ENCODE measurements at regions not wholly inside any gene's neighbourhood (a gene's known extent, or its start where the extent isn't known, plus 50 kb on each side); places are given as distances from the start of the nearest gene placed in this dataset.

DNA sequence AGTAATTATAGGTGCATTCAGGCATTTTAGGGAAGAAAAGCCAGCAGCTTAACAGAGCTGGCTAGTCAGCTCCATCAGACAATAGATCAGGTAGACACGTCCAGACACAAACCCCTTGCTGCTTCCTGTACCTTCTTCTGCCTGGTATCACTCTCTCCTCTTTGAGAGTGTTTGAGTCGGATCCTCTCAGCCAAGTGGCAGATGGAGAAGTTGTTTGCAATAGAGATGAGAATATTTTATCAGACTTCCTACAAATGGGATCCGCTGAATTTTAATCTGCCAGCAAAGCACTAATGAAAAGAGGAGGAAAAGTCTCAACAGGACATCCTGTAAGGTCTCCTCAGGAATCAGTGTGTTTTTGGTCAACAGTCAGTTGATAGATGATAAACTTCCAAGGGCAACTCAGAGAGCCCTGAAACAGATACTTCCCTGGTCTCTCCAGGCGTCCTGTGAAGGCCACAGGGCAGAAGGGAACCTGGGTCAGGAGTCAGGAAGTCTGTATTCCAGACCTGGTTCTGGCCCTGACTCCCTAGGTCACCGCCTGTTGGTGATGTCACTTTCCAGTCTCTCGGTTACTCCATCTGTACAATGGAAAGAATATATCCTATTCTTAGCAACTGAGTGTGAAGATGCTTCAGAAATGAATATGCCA, 62.1 kb upstream of the PROX1 start:
- Histone ChIP-seq H3K79me2 (ENCODE audit: low read length) (no peaks in the 10 kb centered on the region), H3F3A (ENCODE audit: insufficient read depth, low read length) (no peaks in the 10 kb centered on the region), H3K9ac (ENCODE audit: low read length) (no peak overlapping the region), H3K36me3 (replicated peaks; ENCODE audit: insufficient read depth, low read length) (no peaks in the 10 kb centered on the region), H3K27me3 (replicated peaks; ENCODE audit: insufficient read depth, low read length) (no peaks in the 10 kb centered on the region), H3K4me2 (ENCODE audit: low read depth, low read length) (no peak overlapping the region), H4K20me1 (ENCODE audit: insufficient read depth, low read length) (no peaks in the 10 kb centered on the region), H3K4me1 (ENCODE audit: low read length) (no peaks in the 10 kb centered on the region), H3K9me3 (replicated peaks; ENCODE audit: insufficient read depth, low read length) (no peaks in the 10 kb centered on the region), H3K4me3 (ENCODE audit: low read length) (no peak overlapping the region), H3K9me2 (replicated peaks; ENCODE audit: insufficient read depth, low read length) (no peaks in the 10 kb centered on the region), H2AFZ (ENCODE audit: low read length) (no peak overlapping the region), H3K27ac (ENCODE audit: low read length) (no peak overlapping the region)
- no peak for DNase-seq
- TF ChIP-seq, protein P1, sequence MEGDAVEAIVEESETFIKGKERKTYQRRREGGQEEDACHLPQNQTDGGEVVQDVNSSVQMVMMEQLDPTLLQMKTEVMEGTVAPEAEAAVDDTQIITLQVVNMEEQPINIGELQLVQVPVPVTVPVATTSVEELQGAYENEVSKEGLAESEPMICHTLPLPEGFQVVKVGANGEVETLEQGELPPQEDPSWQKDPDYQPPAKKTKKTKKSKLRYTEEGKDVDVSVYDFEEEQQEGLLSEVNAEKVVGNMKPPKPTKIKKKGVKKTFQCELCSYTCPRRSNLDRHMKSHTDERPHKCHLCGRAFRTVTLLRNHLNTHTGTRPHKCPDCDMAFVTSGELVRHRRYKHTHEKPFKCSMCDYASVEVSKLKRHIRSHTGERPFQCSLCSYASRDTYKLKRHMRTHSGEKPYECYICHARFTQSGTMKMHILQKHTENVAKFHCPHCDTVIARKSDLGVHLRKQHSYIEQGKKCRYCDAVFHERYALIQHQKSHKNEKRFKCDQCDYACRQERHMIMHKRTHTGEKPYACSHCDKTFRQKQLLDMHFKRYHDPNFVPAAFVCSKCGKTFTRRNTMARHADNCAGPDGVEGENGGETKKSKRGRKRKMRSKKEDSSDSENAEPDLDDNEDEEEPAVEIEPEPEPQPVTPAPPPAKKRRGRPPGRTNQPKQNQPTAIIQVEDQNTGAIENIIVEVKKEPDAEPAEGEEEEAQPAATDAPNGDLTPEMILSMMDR (IDR thresholded peaks at IDR 0.05; ENCODE audit: low read length): no peak
- TF ChIP-seq EZH2 (optimal IDR thresholded peaks at IDR 0.05; ENCODE audit: low read depth, low read length) (no peak), EZH2phosphoT487 (IDR thresholded peaks at IDR 0.05; ENCODE audit: low read length) (no peak)

DNA sequence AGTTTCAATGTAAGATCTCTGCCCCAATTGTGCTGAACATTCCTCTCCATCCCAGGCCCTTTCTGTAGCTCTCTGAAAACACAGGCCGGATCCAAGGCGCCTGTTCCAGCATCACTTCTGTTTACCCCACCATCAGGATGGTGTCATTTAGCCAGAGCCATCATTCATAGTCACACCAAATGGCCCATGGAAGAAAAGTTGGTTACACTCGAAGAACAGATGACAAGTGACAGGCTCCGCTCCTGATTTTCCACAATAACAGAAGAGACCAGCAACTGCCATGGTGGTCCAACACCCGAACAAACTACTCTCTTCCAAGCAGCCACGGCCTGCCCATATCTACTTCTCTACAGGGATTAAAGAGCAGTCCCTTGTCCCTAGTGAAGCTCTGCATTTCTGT, 59.9 kb upstream of the PROX1 start:
- Histone ChIP-seq H3K27me3 (replicated peaks; ENCODE audit: insufficient read depth, low read length) (no peaks in the 10 kb centered on the region), H4K20me1 (ENCODE audit: insufficient read depth, low read length) (no peaks in the 10 kb centered on the region), H3F3A (ENCODE audit: insufficient read depth, low read length) (no peaks in the 10 kb centered on the region), H3K4me1 (ENCODE audit: low read length) (no peaks in the 10 kb centered on the region), H3K9me3 (replicated peaks; ENCODE audit: insufficient read depth, low read length) (no peaks in the 10 kb centered on the region), H3K27ac (ENCODE audit: low read length) (no peak overlapping the region), H3K79me2 (ENCODE audit: low read length) (no peaks in the 10 kb centered on the region), H3K4me3 (ENCODE audit: low read length) (no peak overlapping the region), H3K9ac (ENCODE audit: low read length) (no peak overlapping the region), H2AFZ (ENCODE audit: low read length) (no peak overlapping the region), H3K9me2 (replicated peaks; ENCODE audit: insufficient read depth, low read length) (no peaks in the 10 kb centered on the region), H3K36me3 (replicated peaks; ENCODE audit: insufficient read depth, low read length) (no peaks in the 10 kb centered on the region), H3K4me2 (ENCODE audit: low read depth, low read length) (no peak overlapping the region)
- no peak for DNase-seq
- TF ChIP-seq EZH2phosphoT487 (IDR thresholded peaks at IDR 0.05; ENCODE audit: low read length): no peak
- TF ChIP-seq EZH2 (optimal IDR thresholded peaks at IDR 0.05; ENCODE audit: low read depth, low read length): no peak
- TF ChIP-seq, protein P1 (IDR thresholded peaks at IDR 0.05; ENCODE audit: low read length): no peak

DNA sequence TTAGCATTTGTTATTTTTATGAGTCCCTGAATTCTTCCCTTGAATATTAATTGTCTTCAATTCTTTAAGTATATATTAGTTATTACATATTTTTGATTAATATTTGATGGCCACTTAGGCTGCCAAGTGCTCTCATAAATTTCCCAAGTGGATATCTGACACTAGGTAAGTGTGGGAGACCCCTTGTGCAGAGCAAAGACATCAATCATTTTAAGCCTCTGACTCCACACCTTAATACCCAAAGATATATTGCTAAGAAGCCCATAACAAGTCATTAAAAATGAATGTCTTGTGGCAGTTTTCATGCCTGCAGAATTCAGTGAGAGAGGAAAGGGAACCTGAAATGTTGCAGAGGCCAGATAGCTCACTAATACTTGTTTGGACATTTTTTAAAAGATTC, 58.4 kb upstream of the PROX1 start:
- DNase-seq: no peak
- no peaks in the 10 kb centered on the region for H3F3A ChIP-seq (ENCODE audit: insufficient read depth, low read length)
- H3K4me2 ChIP-seq (ENCODE audit: low read depth, low read length): no peak overlapping the region
- no peak overlapping the region for H3K27ac ChIP-seq (ENCODE audit: low read length)
- H3K9me2 ChIP-seq (replicated peaks; ENCODE audit: insufficient read depth, low read length): no peaks in the 10 kb centered on the region
- H3K4me1 ChIP-seq (ENCODE audit: low read length): no peaks in the 10 kb centered on the region
- TF ChIP-seq, protein P1 (IDR thresholded peaks at IDR 0.05; ENCODE audit: low read length): no peak
- TF ChIP-seq EZH2 (optimal IDR thresholded peaks at IDR 0.05; ENCODE audit: low read depth, low read length): no peak
- no peaks in the 10 kb centered on the region for H3K27me3 ChIP-seq (replicated peaks; ENCODE audit: insufficient read depth, low read length)
- no peak overlapping the region for H2AFZ ChIP-seq (ENCODE audit: low read length)
- H3K9ac ChIP-seq (ENCODE audit: low read length): no peak overlapping the region
- H3K9me3 ChIP-seq (replicated peaks; ENCODE audit: insufficient read depth, low read length): no peaks in the 10 kb centered on the region
- H3K36me3 ChIP-seq (replicated peaks; ENCODE audit: insufficient read depth, low read length): no peaks in the 10 kb centered on the region
- H3K79me2 ChIP-seq (ENCODE audit: low read length): no peaks in the 10 kb centered on the region
- H3K4me3 ChIP-seq (ENCODE audit: low read length): no peak overlapping the region
- H4K20me1 ChIP-seq (ENCODE audit: insufficient read depth, low read length): no peaks in the 10 kb centered on the region

Measured in MM.1S (cell line).